GM23338 (cell line): ENCODE measurements at regions not wholly inside any gene's neighbourhood (a gene's known extent, or its start where the extent isn't known, plus 50 kb on each side); places are given as distances from the start of the nearest gene placed in this dataset.
"Not testable (repeated sequence)": the region's sequence is repeated elsewhere in the genome, so short reads cannot be mapped to it uniquely, and the experiment has no call there.

ENCODE experiments used
- ATAC-seq: fragments of 200-7000 bp; cut with Tn5 transposase; 3 replicates; pipeline ENCODE4 v1.9.1; 2020
- DNase-seq: peaks from one replicate; pipeline ENCODE4 v3.0.0-alpha.2; 2015; ENCODE audit warnings: low spot score
- H2AFZ ChIP-seq: fragments of 200-600 bp; sonication (generic); 2 replicates; pipeline ENCODE4 v1.8.0; 2016; ENCODE audit warnings: antibody characterized with exemption, mild to moderate bottlenecking, moderate library complexity
- H3F3A ChIP-seq: fragments of 200-600 bp; sonication (generic); replicated peaks from 2 replicates; pipeline ENCODE4 v1.8.0; 2017; ENCODE audit warnings: antibody characterized with exemption, mixed run types, low read depth
- H3K27ac ChIP-seq: fragments of 200-600 bp; sonication (generic); 2 replicates; pipeline ENCODE4 v1.6.1; 2016; ENCODE audit warnings: low read depth
- H3K27me3 ChIP-seq: fragments of 200-600 bp; sonication (generic); 2 replicates; pipeline ENCODE4 v1.8.0; 2016; ENCODE audit warnings: mild to moderate bottlenecking, mixed run types, moderate library complexity; ENCODE audit not compliant: insufficient read depth
- H3K36me3 ChIP-seq: fragments of 200-600 bp; sonication (generic); 2 replicates; pipeline ENCODE4 v1.8.0; 2016; ENCODE audit warnings: mild to moderate bottlenecking; ENCODE audit not compliant: insufficient read depth
- H3K4me1 ChIP-seq: fragments of 200-600 bp; sonication (generic); 2 replicates; pipeline ENCODE4 v1.8.0; 2016; ENCODE audit warnings: mild to moderate bottlenecking, moderate library complexity; ENCODE audit not compliant: insufficient read depth
- H3K4me2 ChIP-seq: fragments of 200-600 bp; sonication (generic); 2 replicates; pipeline ENCODE4 v1.7.1; 2017; ENCODE audit warnings: mixed run types
- H3K4me3 ChIP-seq: fragments of 200-600 bp; sonication (generic); 2 replicates; pipeline ENCODE4 v1.6.1; 2016; ENCODE audit warnings: mixed run types
- H3K79me2 ChIP-seq: fragments of 200-600 bp; sonication (generic); replicated peaks from 2 replicates; pipeline ENCODE4 v1.8.0; 2017; ENCODE audit warnings: mild to moderate bottlenecking; ENCODE audit not compliant: insufficient read depth
- H3K9me2 ChIP-seq: fragments of 200-600 bp; sonication (generic); 2 replicates; pipeline ENCODE4 v1.8.0; 2017; ENCODE audit not compliant: insufficient read depth
- H4K20me1 ChIP-seq: fragments of 200-600 bp; sonication (generic); replicated peaks from 2 replicates; pipeline ENCODE4 v1.8.0; 2017; ENCODE audit warnings: mild to moderate bottlenecking; ENCODE audit not compliant: insufficient read depth
- H3K27ac Mint-ChIP-seq: 2 replicates; pipeline ENCODE4 v1.8.0; 2020; ENCODE audit warnings: inconsistent platforms, mild to moderate bottlenecking, moderate library complexity, mixed read lengths
- H3K27me3 Mint-ChIP-seq: 3 replicates; pipeline ENCODE4 v1.8.0; 2022; ENCODE audit warnings: low read depth, mild to moderate bottlenecking, moderate library complexity, mixed read lengths, inconsistent platforms; ENCODE audit not compliant: insufficient read depth, poor library complexity
- H3K36me3 Mint-ChIP-seq: 3 replicates; pipeline ENCODE4 v1.8.0; 2021; ENCODE audit warnings: low read depth, mild to moderate bottlenecking, inconsistent platforms, moderate library complexity, mixed read lengths
- H3K4me1 Mint-ChIP-seq: 3 replicates; pipeline ENCODE4 v1.8.0; 2020; ENCODE audit warnings: mild to moderate bottlenecking, inconsistent platforms, mixed read lengths
- H3K4me3 Mint-ChIP-seq: 3 replicates; pipeline ENCODE4 v1.8.0; 2021; ENCODE audit warnings: moderate library complexity, mild to moderate bottlenecking, inconsistent platforms, mixed read lengths
- H3K9me3 Mint-ChIP-seq: 3 replicates; pipeline ENCODE4 v1.8.0; 2020; ENCODE audit warnings: moderate library complexity, mild to moderate bottlenecking, inconsistent platforms, mixed read lengths
- CREB1 ChIP-seq: fragments of 250-450 bp; sonication (Bioruptor Pico); IDR thresholded peaks from 2 replicates; pipeline ENCODE4 v1.5.0; 2020; ENCODE audit warnings: low read depth, mild to moderate bottlenecking, moderate library complexity
- EZH2 ChIP-seq: fragments of 200-600 bp; sonication (generic); IDR thresholded peaks from one replicate; pipeline ENCODE4 v1.8.0; 2017; ENCODE audit warnings: antibody characterized with exemption, mild to moderate bottlenecking, low read depth; ENCODE audit not compliant: unreplicated experiment
- EZH2phosphoT487 ChIP-seq: fragments of 200-600 bp; sonication (generic); IDR thresholded peaks from one replicate; pipeline ENCODE4 v1.8.1; 2018; ENCODE audit warnings: antibody characterized with exemption; ENCODE audit not compliant: unreplicated experiment
- JUNB ChIP-seq: IDR thresholded peaks from one replicate; pipeline ENCODE4 v1.6.1; 2016; ENCODE audit warnings: antibody characterized with exemption; ENCODE audit not compliant: unreplicated experiment
- NANOG ChIP-seq: IDR thresholded peaks from 2 replicates; pipeline ENCODE4 v1.6.1; 2016; ENCODE audit warnings: antibody characterized with exemption, borderline replicate concordance
- POLR2AphosphoS5 ChIP-seq: IDR thresholded peaks from 2 replicates; pipeline ENCODE4 v1.6.1; 2016; ENCODE audit warnings: antibody characterized with exemption, low read depth
- ZNF331 ChIP-seq: fragments of 250-450 bp; sonication (Bioruptor Pico); IDR thresholded peaks from 2 replicates; pipeline ENCODE4 v1.5.0; 2020; ENCODE audit warnings: low read depth, mild to moderate bottlenecking, moderate library complexity
- TF ChIP-seq, protein P1 (sequence below): IDR thresholded peaks from one replicate; pipeline ENCODE4 v1.6.1; 2018; ENCODE audit warnings: antibody characterized with exemption; ENCODE audit not compliant: unreplicated experiment
- TF ChIP-seq, protein P2 (sequence below): IDR thresholded peaks from 2 replicates; pipeline ENCODE4 v1.6.1; 2016; ENCODE audit warnings: antibody characterized with exemption

DNA sequence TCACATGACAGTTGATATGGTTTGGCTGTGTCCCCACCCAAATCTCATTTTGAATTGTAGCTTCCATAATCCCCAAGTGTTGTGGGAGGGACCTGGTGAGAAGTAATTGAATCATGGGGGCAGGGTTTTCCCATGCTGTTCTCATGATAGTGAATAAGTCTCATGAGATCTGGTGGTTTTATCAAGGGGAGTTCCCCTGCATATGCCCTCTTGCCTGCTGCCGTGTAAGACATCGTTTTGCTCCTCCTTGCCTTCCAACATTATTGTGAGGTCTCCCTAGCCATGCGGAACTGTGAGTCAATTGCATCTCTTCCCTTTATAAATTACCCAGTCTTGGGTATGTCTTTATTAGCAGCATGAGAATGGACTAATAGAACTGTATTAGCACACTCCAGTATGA is 382.4 kb upstream of the PODXL start:
- not testable (repeated sequence) for H3K4me3 Mint-ChIP-seq, H3K4me1 Mint-ChIP-seq, H3K79me2 ChIP-seq, H3K27me3 Mint-ChIP-seq, H3K27ac Mint-ChIP-seq, H3K36me3 Mint-ChIP-seq, H3K4me1 ChIP-seq, H3K4me3 ChIP-seq, H4K20me1 ChIP-seq, H3K9me2 ChIP-seq, H3K27ac ChIP-seq, DNase-seq, H3K36me3 ChIP-seq, H3K27me3 ChIP-seq, H3F3A ChIP-seq, H2AFZ ChIP-seq, H3K4me2 ChIP-seq, ATAC-seq
- peaks cover 11% of the 10 kb centered on the region; the same call in 1 of the 3 replicates for H3K9me3 Mint-ChIP-seq

DNA sequence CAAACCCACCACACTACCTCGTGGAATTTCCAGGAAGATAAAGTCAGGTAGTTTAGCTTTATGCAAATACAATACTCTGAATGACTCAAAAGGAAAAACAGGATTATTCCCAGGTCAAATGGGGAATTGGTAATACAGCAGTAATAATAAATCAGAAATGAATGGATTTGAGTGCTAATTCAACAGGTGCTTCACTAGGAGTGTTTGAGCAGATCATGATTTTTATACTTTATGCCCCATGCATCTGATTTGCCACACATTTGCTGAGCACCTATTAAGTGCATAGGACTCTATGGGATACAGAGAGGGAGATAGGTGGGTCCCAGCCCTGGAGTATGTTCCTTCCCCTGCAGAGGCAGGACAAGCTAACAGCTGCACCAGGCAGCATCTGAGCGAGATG is 381.4 kb upstream of the PODXL start:
- Histone ChIP-seq H2AFZ (no peak overlapping the region), H3F3A (no peaks in the 10 kb centered on the region), H3K4me2 (no peak overlapping the region), H3K36me3 (no peaks in the 10 kb centered on the region), H3K27ac (no peak overlapping the region), H3K4me1 (no peaks in the 10 kb centered on the region), H3K9me2 (no peaks in the 10 kb centered on the region), H3K4me3 (no peak overlapping the region), H4K20me1 (no peaks in the 10 kb centered on the region), H3K27me3 (no peaks in the 10 kb centered on the region), H3K79me2 (no peaks in the 10 kb centered on the region)
- Mint-ChIP-seq H3K27me3 (peaks cover 7% of the 10 kb centered on the region), H3K9me3 (peaks cover 11% of the 10 kb centered on the region; the same call in 1 of the 3 replicates), H3K36me3 (no peaks in the 10 kb centered on the region), H3K27ac (no peak overlapping the region), H3K4me1 (no peaks in the 10 kb centered on the region), H3K4me3 (no peak overlapping the region)
- DNase-seq (no peak), ATAC-seq (no peak)
- TF ChIP-seq NANOG (no peak), CREB1 (CRISPR knock-in tag) (no peak), EZH2phosphoT487 (no peak), POLR2AphosphoS5 (no peak), EZH2 (no peak), JUNB (no peak), ZNF331 (CRISPR knock-in tag) (no peak)
- TF ChIP-seq, protein P1, sequence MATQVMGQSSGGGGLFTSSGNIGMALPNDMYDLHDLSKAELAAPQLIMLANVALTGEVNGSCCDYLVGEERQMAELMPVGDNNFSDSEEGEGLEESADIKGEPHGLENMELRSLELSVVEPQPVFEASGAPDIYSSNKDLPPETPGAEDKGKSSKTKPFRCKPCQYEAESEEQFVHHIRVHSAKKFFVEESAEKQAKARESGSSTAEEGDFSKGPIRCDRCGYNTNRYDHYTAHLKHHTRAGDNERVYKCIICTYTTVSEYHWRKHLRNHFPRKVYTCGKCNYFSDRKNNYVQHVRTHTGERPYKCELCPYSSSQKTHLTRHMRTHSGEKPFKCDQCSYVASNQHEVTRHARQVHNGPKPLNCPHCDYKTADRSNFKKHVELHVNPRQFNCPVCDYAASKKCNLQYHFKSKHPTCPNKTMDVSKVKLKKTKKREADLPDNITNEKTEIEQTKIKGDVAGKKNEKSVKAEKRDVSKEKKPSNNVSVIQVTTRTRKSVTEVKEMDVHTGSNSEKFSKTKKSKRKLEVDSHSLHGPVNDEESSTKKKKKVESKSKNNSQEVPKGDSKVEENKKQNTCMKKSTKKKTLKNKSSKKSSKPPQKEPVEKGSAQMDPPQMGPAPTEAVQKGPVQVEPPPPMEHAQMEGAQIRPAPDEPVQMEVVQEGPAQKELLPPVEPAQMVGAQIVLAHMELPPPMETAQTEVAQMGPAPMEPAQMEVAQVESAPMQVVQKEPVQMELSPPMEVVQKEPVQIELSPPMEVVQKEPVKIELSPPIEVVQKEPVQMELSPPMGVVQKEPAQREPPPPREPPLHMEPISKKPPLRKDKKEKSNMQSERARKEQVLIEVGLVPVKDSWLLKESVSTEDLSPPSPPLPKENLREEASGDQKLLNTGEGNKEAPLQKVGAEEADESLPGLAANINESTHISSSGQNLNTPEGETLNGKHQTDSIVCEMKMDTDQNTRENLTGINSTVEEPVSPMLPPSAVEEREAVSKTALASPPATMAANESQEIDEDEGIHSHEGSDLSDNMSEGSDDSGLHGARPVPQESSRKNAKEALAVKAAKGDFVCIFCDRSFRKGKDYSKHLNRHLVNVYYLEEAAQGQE: no peak
- TF ChIP-seq, protein P2, sequence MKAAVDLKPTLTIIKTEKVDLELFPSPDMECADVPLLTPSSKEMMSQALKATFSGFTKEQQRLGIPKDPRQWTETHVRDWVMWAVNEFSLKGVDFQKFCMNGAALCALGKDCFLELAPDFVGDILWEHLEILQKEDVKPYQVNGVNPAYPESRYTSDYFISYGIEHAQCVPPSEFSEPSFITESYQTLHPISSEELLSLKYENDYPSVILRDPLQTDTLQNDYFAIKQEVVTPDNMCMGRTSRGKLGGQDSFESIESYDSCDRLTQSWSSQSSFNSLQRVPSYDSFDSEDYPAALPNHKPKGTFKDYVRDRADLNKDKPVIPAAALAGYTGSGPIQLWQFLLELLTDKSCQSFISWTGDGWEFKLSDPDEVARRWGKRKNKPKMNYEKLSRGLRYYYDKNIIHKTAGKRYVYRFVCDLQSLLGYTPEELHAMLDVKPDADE: no peak
